OCI-LY7 (cell line): ENCODE measurements at regions not wholly inside any gene's neighbourhood (a gene's known extent, or its start where the extent isn't known, plus 50 kb on each side); places are given as distances from the start of the nearest gene placed in this dataset.

Experiments used
- BruUV-seq: library from RNA; stranded (reverse); fragments of 400-500 nt; replicated peaks from 2 replicates; lab custom pipeline; 2021; lab: Mats Ljungman, UMichigan
- CTCF ChIA-PET: fragments of 300-600 bp; sonication (Branson Sonifier 250); formaldehyde crosslinking; loops from one replicate; lab custom pipeline; 2022; ENCODE audit warnings: antibody characterized with exemption; ENCODE audit not compliant: unreplicated experiment; lab: Charles Lee
- POLR2A ChIA-PET: fragments of 300-600 bp; sonication (Branson Sonifier 250); formaldehyde crosslinking; loops from one replicate; lab custom pipeline; 2022; ENCODE audit warnings: antibody characterized with exemption; lab: Charles Lee
- DNase-seq: peaks from one replicate; pipeline ENCODE4 v3.0.0-alpha.2; 2015; ENCODE audit warnings: low spot score
- H2AFZ ChIP-seq: fragments of 200-600 bp; sonication (generic), shearing (Covaris generic); 2 replicates; pipeline ENCODE4 v1.6.1; 2014; ENCODE audit warnings: mild to moderate bottlenecking, antibody characterized with exemption, low read length, moderate library complexity
- H3K27ac ChIP-seq: fragments of 200-600 bp; sonication (generic); 2 replicates; pipeline ENCODE4 v1.5.1; 2014; ENCODE audit warnings: mixed run types, low read depth, mild to moderate bottlenecking, moderate library complexity, low read length, inconsistent platforms; ENCODE audit not compliant: poor library complexity, severe bottlenecking
- H3K36me3 ChIP-seq: fragments of 200-600 bp; sonication (generic); 2 replicates; pipeline ENCODE4 v1.6.1; 2014; ENCODE audit warnings: mild to moderate bottlenecking, antibody characterized with exemption, low read length, moderate library complexity, mixed read lengths; ENCODE audit not compliant: insufficient read depth
- H3K4me1 ChIP-seq: fragments of 200-600 bp; sonication (generic); 2 replicates; pipeline ENCODE4 v1.5.1; 2014; ENCODE audit warnings: mild to moderate bottlenecking, low read length; ENCODE audit not compliant: insufficient read depth, poor library complexity, severe bottlenecking
- H3K4me2 ChIP-seq: fragments of 200-600 bp; sonication (generic); 2 replicates; pipeline ENCODE4 v1.6.1; 2014; ENCODE audit warnings: mild to moderate bottlenecking, low read length
- H3K4me3 ChIP-seq: fragments of 200-600 bp; sonication (generic); 2 replicates; pipeline ENCODE4 v1.5.1; 2014; ENCODE audit warnings: mild to moderate bottlenecking, low read depth, low read length; ENCODE audit not compliant: poor library complexity, severe bottlenecking
- H3K79me2 ChIP-seq: fragments of 200-600 bp; sonication (generic); 2 replicates; pipeline ENCODE4 v1.6.1; 2016; ENCODE audit warnings: low read depth, mild to moderate bottlenecking, low read length, moderate library complexity, mixed read lengths; ENCODE audit not compliant: insufficient read depth
- H3K9me2 ChIP-seq: fragments of 200-600 bp; sonication (generic); 2 replicates; pipeline ENCODE4 v1.6.1; 2016; ENCODE audit warnings: mild to moderate bottlenecking, low read length, mixed read lengths; ENCODE audit not compliant: insufficient read depth
- H3K9me3 ChIP-seq: fragments of 200-600 bp; sonication (generic); 2 replicates; pipeline ENCODE4 v1.6.1; 2014; ENCODE audit warnings: mild to moderate bottlenecking, mixed run types, low read length, mixed read lengths
- H4K20me1 ChIP-seq: fragments of 200-600 bp; sonication (generic); 2 replicates; pipeline ENCODE4 v1.6.1; 2014; ENCODE audit warnings: mild to moderate bottlenecking, antibody characterized with exemption, low read length, moderate library complexity, mixed read lengths; ENCODE audit not compliant: insufficient read depth
- CTCF ChIP-seq: fragments of 200-600 bp; sonication (generic); conservative IDR thresholded peaks from 2 replicates; pipeline ENCODE4 v1.5.1; 2014; ENCODE audit warnings: mild to moderate bottlenecking, antibody characterized with exemption, low read length, moderate library complexity, mixed read lengths
- EZH2phosphoT487 ChIP-seq: fragments of 200-600 bp; sonication (generic); IDR thresholded peaks from 2 replicates; pipeline ENCODE4 v1.6.1; 2018; ENCODE audit warnings: low read depth, borderline replicate concordance, mild to moderate bottlenecking, mixed run types, antibody characterized with exemption, low read length, moderate library complexity, mixed read lengths
- intact Hi-C: fragments of 100-400 bp; cut with micrococcal nuclease; formaldehyde crosslinking; loops from one replicate; pipeline ENCODE4 v1.10.0; 2022; ENCODE audit not compliant: unreplicated experiment

DNA sequence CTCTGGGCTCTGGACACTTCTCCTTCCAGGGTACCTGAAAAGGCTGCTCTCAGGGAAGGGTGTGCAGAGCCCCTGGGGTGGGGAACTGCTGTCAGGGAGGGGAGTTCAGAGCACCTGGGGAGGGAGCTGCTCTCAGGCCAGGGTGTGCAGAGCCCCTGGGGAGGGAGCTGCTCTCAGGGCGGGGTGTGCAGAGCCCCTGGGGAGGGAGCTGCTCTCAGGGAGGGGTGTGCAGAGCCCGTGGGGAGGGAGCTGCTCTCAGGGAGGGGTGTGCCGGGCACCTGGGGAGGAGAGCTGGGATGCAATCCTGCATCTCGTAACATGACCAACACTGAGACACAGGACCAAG lies 764.2 kb downstream of the BRD1 start:
- Histone ChIP-seq H3K9me3 (no peaks in the 10 kb centered on the region), H3K36me3 (no peaks in the 10 kb centered on the region), H3K79me2 (no peaks in the 10 kb centered on the region), H3K4me3 (no peak overlapping the region), H4K20me1 (no peaks in the 10 kb centered on the region), H3K4me2 (no peak overlapping the region), H2AFZ (no peak overlapping the region), H3K4me1 (no peaks in the 10 kb centered on the region), H3K9me2 (no peaks in the 10 kb centered on the region), H3K27ac (no peak overlapping the region)
- TF ChIP-seq EZH2phosphoT487 = no peak
- TF ChIP-seq CTCF = no peak
- DNase-seq = no peak
- no TSS peak for BruUV-seq
- POLR2A ChIA-PET = no interaction called here
- CTCF ChIA-PET = no interaction called here
- intact Hi-C loops = no loop called here

DNA sequence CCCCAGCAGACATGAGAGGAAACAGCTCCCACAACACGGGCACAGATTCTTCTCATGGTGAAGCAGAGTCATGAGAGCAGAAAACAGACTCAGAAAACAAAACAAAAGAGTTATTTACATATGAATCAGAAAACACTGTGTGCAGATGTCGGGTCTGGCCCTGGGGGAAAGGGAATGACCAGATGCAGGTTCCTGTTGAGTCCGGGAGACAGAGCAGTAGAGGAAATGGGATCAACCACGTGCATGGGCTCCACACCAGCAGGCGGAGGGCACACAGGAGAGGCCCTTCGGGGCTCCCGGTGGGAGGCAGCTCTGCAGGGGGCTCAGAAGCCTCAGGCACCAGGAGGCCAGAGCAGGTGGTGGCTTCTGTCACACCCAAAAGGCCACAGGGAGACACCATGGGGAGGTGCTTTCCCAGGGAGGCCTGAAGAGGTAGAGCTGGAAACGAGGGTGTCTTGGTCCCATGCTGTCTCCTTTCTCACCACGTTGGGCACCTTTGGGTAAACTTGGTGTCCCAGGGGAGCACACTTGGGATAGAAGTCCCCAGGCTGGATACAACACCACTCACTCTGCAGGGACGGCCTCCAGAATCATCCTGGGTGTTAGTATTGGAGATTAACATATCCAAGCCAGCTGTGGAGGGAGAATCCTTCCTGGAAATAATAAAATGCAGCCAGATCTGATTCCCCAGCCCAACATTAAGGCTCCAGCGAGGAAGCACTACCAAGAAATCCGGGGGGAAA lies 764.7 kb downstream of the BRD1 start:
- H3K9me2 ChIP-seq = no peaks in the 10 kb centered on the region
- no peaks in the 10 kb centered on the region for H3K36me3 ChIP-seq
- H3K79me2 ChIP-seq = no peaks in the 10 kb centered on the region
- no peaks in the 10 kb centered on the region for H4K20me1 ChIP-seq
- TF ChIP-seq CTCF (no peak), EZH2phosphoT487 (no peak)
- DNase-seq = no peak
- no peak overlapping the region for H3K4me2 ChIP-seq
- no peak overlapping the region for H2AFZ ChIP-seq
- ChIA-PET CTCF (no interaction called here), POLR2A (no interaction called here)
- intact Hi-C loops = no loop called here
- no TSS peak for BruUV-seq
- H3K4me3 ChIP-seq = no peak overlapping the region
- no peak overlapping the region for H3K27ac ChIP-seq
- H3K4me1 ChIP-seq = no peaks in the 10 kb centered on the region
- no peaks in the 10 kb centered on the region for H3K9me3 ChIP-seq

- no peak overlapping the region for H3K4me3 ChIP-seq
- POLR2A ChIA-PET = no interaction called here
- H2AFZ ChIP-seq = no peak overlapping the region
- H3K9me3 ChIP-seq = no peaks in the 10 kb centered on the region
- H3K27ac ChIP-seq = no peak overlapping the region
- no peak for TF ChIP-seq CTCF
- TF ChIP-seq EZH2phosphoT487 = no peak
- no peak overlapping the region for H3K4me2 ChIP-seq
- H4K20me1 ChIP-seq = no peaks in the 10 kb centered on the region
- intact Hi-C loops = no loop called here
- CTCF ChIA-PET = no interaction called here
- no peaks in the 10 kb centered on the region for H3K4me1 ChIP-seq
- no peak for DNase-seq
- H3K36me3 ChIP-seq = no peaks in the 10 kb centered on the region
- H3K79me2 ChIP-seq = no peaks in the 10 kb centered on the region
- BruUV-seq = no TSS peak
- no peaks in the 10 kb centered on the region for H3K9me2 ChIP-seq
Observed at GRCh38 chr22:49062155-49062801, 765.4 kb downstream of the BRD1 start.
